NB4 (cell line): ENCODE measurements at regions not wholly inside any gene's neighbourhood (a gene's known extent, or its start where the extent isn't known, plus 50 kb on each side); places are given as distances from the start of the nearest gene placed in this dataset.

Experiments
- DNase-seq: peaks from one replicate; pipeline ENCODE4 v3.0.0; 2010; ENCODE audit warnings: low read depth
- H3K4me3 ChIP-seq: one replicate; pipeline ENCODE4 v1.5.1; 2011; ENCODE audit warnings: mild to moderate bottlenecking, low read depth, low read length, moderate library complexity
- MYC ChIP-seq: IDR thresholded peaks from 2 replicates; pipeline ENCODE4 v1.6.1; 2011; ENCODE audit warnings: low read depth, low read length
- POLR2A ChIP-seq: IDR thresholded peaks from 2 replicates; pipeline ENCODE4 v1.6.1; 2011; ENCODE audit warnings: mild to moderate bottlenecking; ENCODE audit not compliant: insufficient read length; ENCODE audit errors: extremely low read depth
- TF ChIP-seq, protein P1 (sequence below): IDR thresholded peaks from 2 replicates; pipeline ENCODE4 v1.6.1; 2011; ENCODE audit warnings: low read depth, low read length
- TF ChIP-seq, protein P2 (sequence below): IDR thresholded peaks from one replicate; pipeline ENCODE4 v1.5.1; 2012; ENCODE audit warnings: low read depth, low read length

DNA sequence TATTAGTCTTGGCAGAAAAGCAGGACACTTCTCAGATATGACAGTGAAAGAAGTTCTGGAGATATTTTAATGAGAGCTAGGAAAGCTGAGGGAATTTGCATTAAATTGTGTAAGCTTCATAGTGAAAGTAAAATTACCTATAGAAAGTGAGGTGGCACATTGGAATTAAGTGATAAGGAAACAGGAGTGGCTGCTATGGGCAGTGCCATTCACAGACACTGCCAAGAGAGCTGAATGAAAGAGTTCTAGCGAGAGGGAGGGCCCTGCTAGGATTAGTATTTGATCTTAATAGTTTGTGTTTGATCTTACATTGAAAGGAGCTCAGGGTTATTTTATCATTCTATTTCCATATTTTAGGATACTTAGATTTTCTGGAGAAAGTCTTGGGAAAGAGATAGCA lies 351.9 kb downstream of the DDX10 start:
- DNase-seq, result no peak
- H3K4me3 ChIP-seq, result no peak overlapping the region
- TF ChIP-seq, protein P1, sequence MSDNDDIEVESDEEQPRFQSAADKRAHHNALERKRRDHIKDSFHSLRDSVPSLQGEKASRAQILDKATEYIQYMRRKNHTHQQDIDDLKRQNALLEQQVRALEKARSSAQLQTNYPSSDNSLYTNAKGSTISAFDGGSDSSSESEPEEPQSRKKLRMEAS, result no peak
- no peak for TF ChIP-seq POLR2A
- TF ChIP-seq, protein P2, sequence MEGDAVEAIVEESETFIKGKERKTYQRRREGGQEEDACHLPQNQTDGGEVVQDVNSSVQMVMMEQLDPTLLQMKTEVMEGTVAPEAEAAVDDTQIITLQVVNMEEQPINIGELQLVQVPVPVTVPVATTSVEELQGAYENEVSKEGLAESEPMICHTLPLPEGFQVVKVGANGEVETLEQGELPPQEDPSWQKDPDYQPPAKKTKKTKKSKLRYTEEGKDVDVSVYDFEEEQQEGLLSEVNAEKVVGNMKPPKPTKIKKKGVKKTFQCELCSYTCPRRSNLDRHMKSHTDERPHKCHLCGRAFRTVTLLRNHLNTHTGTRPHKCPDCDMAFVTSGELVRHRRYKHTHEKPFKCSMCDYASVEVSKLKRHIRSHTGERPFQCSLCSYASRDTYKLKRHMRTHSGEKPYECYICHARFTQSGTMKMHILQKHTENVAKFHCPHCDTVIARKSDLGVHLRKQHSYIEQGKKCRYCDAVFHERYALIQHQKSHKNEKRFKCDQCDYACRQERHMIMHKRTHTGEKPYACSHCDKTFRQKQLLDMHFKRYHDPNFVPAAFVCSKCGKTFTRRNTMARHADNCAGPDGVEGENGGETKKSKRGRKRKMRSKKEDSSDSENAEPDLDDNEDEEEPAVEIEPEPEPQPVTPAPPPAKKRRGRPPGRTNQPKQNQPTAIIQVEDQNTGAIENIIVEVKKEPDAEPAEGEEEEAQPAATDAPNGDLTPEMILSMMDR, result no peak
- no peak for TF ChIP-seq MYC

DNA sequence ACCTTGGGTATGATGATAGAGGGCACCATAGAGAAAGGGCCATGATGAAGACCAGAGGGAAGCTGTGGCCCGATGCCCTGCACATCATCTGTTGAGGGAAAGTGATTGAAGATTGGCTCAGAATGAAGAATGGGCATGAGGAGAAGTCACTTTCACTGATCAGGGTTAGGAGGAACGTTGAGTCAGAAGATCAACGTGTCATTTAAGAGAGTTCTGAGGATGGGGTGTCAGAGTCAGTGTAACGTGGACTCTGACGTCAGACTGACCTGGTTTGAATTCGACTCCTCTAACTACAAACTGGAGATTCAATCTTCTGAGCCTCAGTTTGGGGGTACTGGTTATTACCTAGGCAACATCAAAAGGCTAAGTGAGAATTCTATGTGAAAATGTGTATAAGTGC lies 352.6 kb downstream of the DDX10 start:
- DNase-seq, result no peak
- no peak overlapping the region for H3K4me3 ChIP-seq
- TF ChIP-seq, protein P1, result no peak

DNA sequence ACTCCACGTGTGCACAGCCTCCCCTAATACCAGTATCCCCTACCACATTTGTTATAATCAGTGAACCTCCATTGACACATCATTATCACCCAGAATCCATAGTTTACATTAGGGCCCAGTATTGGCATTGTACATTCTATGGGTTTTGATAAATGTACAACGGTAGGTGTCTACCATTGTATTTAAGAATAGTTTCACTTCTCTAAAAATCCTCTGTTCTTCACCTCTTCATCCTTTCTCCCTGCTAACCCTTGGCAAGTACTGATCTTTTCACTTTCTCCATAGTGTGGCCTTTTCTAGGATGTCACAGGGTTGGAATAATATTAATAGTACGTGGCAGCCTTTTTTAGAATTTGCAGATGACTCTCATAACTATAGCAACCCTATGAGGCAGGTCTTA lies 353.8 kb downstream of the DDX10 start:
- no peak for DNase-seq
- TF ChIP-seq MYC, result no peak
- TF ChIP-seq POLR2A, result no peak
- TF ChIP-seq, protein P2, result no peak
- TF ChIP-seq, protein P1, result no peak
- H3K4me3 ChIP-seq, result no peak overlapping the region

DNA sequence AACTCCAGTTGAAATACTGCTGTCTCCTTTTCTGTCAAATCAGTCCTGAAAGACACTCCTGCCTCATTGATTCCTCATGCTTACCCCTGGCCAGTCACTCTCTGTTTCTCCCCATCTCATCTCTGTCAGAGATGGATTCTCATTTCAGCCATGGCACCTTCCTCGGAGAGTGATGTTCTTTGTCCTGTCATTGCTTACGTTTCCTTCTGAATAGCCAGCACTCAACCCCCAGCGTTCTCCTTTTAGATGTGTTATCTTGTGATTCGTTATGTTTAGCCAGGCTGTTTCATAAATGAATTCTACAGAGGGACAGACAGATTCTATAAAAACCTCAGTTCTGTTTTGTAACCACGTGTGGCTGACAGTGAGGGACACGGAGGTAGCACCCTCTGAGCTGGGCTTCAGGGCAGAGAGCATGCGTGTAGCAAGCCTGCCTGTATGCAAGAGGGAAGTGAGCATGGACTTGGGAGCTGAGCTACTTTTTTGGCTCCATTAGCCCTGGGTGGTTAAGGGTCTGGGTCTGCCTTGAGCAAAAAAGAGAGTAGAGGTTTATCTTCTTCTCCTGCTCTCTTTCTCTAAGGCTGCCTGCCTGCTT lies 354.6 kb downstream of the DDX10 start:
- TF ChIP-seq POLR2A, result no peak
- TF ChIP-seq MYC, result no peak
- TF ChIP-seq, protein P2, result no peak
- TF ChIP-seq, protein P1, result no peak
- no peak for DNase-seq
- H3K4me3 ChIP-seq, result no peak overlapping the region

DNA sequence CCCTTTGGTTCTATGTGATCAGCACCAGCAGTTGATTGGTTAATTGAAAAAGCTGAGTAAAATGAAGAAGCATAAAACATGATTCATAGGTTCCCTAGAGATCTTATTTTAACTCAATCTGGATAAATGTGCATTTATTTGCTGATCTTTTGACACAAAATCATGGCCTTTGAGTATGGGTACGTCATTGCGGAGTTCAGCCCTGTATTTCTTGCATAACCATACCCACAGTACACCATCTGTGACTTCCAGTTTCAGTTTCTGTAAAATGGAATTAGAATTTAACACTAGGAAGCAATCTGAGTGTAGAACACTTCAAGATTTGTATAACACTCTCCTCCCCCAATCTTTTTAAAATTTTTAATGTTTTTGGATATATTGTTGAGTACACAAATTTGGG lies 358.2 kb downstream of the DDX10 start:
- TF ChIP-seq MYC (no peak), POLR2A (no peak)
- TF ChIP-seq, protein P2, result no peak
- TF ChIP-seq, protein P1, result no peak
- no peak for DNase-seq
- no peak overlapping the region for H3K4me3 ChIP-seq

DNA sequence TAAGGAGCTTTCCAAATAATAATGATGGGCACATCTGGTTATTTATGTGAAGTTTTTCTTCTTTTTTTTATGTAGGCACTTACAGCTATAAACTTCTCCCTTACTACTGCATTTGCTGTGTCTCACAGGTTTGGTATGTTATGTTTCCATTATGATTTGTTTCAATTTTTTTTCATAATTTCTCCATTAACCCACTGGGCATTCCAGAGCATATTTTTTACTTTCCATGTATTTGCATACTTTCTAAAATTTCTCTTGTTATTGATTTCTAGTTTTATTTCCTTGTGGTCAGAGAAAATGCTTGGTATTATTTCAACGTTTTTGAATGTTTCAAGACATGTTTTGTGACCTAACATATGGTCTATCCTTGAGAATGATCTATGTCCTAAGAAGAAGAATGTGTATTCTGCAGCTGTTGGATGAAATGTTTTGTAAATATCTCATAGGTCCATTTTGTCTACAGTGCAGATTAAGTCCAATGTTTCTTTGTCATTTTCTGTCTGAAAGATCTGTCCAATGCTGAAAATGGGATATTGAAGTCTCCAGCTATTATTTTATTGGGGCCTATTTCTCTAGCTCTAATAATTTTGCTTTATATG lies 362.1 kb downstream of the DDX10 start:
- H3K4me3 ChIP-seq, result no peak overlapping the region

More for the DNA sequence above, 362.1 kb downstream of the DDX10 start:
- TF ChIP-seq, protein P2, result no peak
- TF ChIP-seq, protein P1, result no peak
- TF ChIP-seq POLR2A (no peak), MYC (no peak)
- DNase-seq, result no peak
